ENCODE measurements at regions not wholly inside any gene's neighbourhood (a gene's known extent, or its start where the extent isn't known, plus 50 kb on each side); places are given as distances from the start of the nearest gene placed in this dataset.
"Not testable (repeated sequence)": the region's sequence is repeated elsewhere in the genome, so short reads cannot be mapped to it uniquely, and the experiment has no call there.

GRCh38 chrX:5702890-5703289 is 525.8 kb downstream of the NLGN4X start:
- no peak for TF ChIP-seq CTCF (IDR thresholded peaks at IDR 0.05; ENCODE audit: unreplicated experiment)
- Mint-ChIP-seq H3K4me1 (no peaks in the 10 kb centered on the region), H3K27me3 (ENCODE audit: low read depth) (no peaks in the 10 kb centered on the region)

GRCh38 chrX:5695971-5696370 is 532.7 kb downstream of the NLGN4X start:
- TF ChIP-seq CTCF (IDR thresholded peaks at IDR 0.05; ENCODE audit: unreplicated experiment), result no peak
- Mint-ChIP-seq H3K4me1 (peaks cover 2% of the 10 kb centered on the region), H3K27ac (no peak overlapping the region), H3K9me3 (no peaks in the 10 kb centered on the region), H3K27me3 (ENCODE audit: low read depth) (no peaks in the 10 kb centered on the region), H3K36me3 (no peaks in the 10 kb centered on the region), H3K4me3 (no peak overlapping the region)
- no peak for DNase-seq (ENCODE audit: low spot score in 2 of 2, unreplicated experiment in 2 of 2)

More at GRCh38 chrX:5702890-5703289, 525.8 kb downstream of the NLGN4X start:
- Mint-ChIP-seq H3K9me3 (no peaks in the 10 kb centered on the region), H3K36me3 (no peaks in the 10 kb centered on the region), H3K27ac (no peak overlapping the region), H3K4me3 (no peak overlapping the region)
- no peak for DNase-seq (ENCODE audit: low spot score in 2 of 2, unreplicated experiment in 2 of 2)

GRCh38 chrX:5683996-5684395 is 544.7 kb downstream of the NLGN4X start:
- Mint-ChIP-seq H3K36me3 (no peaks in the 10 kb centered on the region), H3K27ac (no peak overlapping the region)

GRCh38 chrX:5681159-5681558 is 547.5 kb downstream of the NLGN4X start:
- Mint-ChIP-seq H3K4me3 (no peak overlapping the region), H3K4me1 (no peaks in the 10 kb centered on the region), H3K27me3 (ENCODE audit: low read depth) (no peaks in the 10 kb centered on the region), H3K9me3 (no peaks in the 10 kb centered on the region), H3K36me3 (no peaks in the 10 kb centered on the region), H3K27ac (no peak overlapping the region)
- DNase-seq (ENCODE audit: low spot score in 2 of 2, unreplicated experiment in 2 of 2), result no peak
- TF ChIP-seq CTCF (IDR thresholded peaks at IDR 0.05; ENCODE audit: unreplicated experiment), result no peak

More at GRCh38 chrX:5683996-5684395, 544.7 kb downstream of the NLGN4X start:
- Mint-ChIP-seq H3K4me1 (no peaks in the 10 kb centered on the region), H3K9me3 (no peaks in the 10 kb centered on the region), H3K4me3 (no peak overlapping the region), H3K27me3 (ENCODE audit: low read depth) (no peaks in the 10 kb centered on the region)
- no peak for TF ChIP-seq CTCF (IDR thresholded peaks at IDR 0.05; ENCODE audit: unreplicated experiment)
- DNase-seq (ENCODE audit: low spot score in 2 of 2, unreplicated experiment in 2 of 2), result no peak

- peaks cover 4% of the 10 kb centered on the region for H3K9me3 Mint-ChIP-seq
- H3K4me1 Mint-ChIP-seq, result no peaks in the 10 kb centered on the region
- H3K36me3 Mint-ChIP-seq, result no peaks in the 10 kb centered on the region
- H3K27ac Mint-ChIP-seq, result no peak overlapping the region
- H3K27me3 Mint-ChIP-seq (ENCODE audit: low read depth), result peaks cover 12% of the 10 kb centered on the region
- no peak for DNase-seq (ENCODE audit: low spot score in 2 of 2, unreplicated experiment in 2 of 2)
- TF ChIP-seq CTCF (IDR thresholded peaks at IDR 0.05; ENCODE audit: unreplicated experiment), result no peak
- no peak overlapping the region for H3K4me3 Mint-ChIP-seq
Observed at GRCh38 chrX:5674036-5674435, 554.6 kb downstream of the NLGN4X start.

GRCh38 chrX:5672099-5672498 is 556.6 kb downstream of the NLGN4X start:
- no peaks in the 10 kb centered on the region for H3K36me3 Mint-ChIP-seq
- no peak overlapping the region for H3K27ac Mint-ChIP-seq
- peaks cover 5% of the 10 kb centered on the region for H3K9me3 Mint-ChIP-seq
- H3K4me3 Mint-ChIP-seq, result no peak overlapping the region
- H3K27me3 Mint-ChIP-seq (ENCODE audit: low read depth), result peaks cover 12% of the 10 kb centered on the region
- TF ChIP-seq CTCF (IDR thresholded peaks at IDR 0.05; ENCODE audit: unreplicated experiment), result no peak
- no peaks in the 10 kb centered on the region for H3K4me1 Mint-ChIP-seq
- DNase-seq (ENCODE audit: low spot score in 2 of 2, unreplicated experiment in 2 of 2), result no peak

- not testable (repeated sequence) for H3K9me3 Mint-ChIP-seq; H3K4me1 Mint-ChIP-seq; H3K27ac Mint-ChIP-seq; H3K4me3 Mint-ChIP-seq; DNase-seq (ENCODE audit: low spot score in 2 of 2, unreplicated experiment in 2 of 2); H3K36me3 Mint-ChIP-seq; H3K27me3 Mint-ChIP-seq (ENCODE audit: low read depth)
Observed at GRCh38 chrX:5666689-5667088, 562.0 kb downstream of the NLGN4X start.
